Dermis microvascular lymphatic vessel endothelial cell (primary cell): ENCODE measurements at regions not wholly inside any gene's neighbourhood (a gene's known extent, or its start where the extent isn't known, plus 50 kb on each side); places are given as distances from the start of the nearest gene placed in this dataset.
A peak's percentile ranks its signal among the peaks of the same experiment; 100 is the strongest.

ENCODE experiments used
- DNase-seq, 2 donors: peaks; one replicate each; pipeline versions ENCODE4 v3.0.0 to v3.0.0-alpha.2; 2010; ENCODE audit warnings: low read depth in 2 of 2

DNA sequence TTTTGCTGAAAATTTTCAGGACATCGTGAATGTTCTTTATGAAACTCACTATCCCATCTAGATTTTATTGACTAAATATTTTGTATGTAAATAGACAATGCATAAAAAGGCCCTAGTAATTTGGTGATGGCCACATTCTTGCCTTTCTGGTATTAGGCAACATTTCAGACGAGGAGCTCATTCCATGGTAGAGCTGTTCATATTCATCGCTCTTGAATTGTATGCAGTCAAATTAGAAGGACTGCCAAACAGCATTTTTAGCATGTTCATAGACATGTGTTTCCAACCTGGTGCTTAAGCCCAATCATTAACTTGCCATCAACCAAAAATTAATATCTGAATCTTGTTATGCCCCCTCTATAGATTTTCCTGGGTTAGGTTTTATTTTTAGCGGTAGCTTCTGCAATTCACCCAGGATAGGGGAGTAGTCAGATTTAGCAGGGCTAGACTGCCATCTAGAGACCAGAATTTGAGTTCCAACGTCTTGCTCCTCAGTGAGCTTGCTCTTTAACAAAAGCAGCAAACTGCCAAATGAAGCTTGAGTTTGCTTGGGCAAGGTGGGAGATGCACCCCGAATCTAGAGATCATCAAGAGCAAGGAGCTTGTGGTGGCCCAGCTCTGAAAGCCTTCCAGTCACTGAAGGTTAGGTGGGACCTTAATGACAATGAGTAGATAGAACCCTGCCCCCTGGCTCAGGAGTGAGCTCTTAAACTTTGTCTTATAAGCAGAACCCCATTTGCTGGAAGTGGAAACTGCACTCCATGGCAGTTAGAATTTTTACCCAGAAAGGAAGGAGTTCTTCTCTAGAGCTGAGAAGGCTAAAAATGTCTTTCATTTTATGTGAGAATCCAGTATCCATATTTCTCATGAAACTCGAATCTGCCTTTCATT lies 456.2 kb downstream of the RASEF start:
- DNase-seq = peak; percentile 54 to 59

DNA sequence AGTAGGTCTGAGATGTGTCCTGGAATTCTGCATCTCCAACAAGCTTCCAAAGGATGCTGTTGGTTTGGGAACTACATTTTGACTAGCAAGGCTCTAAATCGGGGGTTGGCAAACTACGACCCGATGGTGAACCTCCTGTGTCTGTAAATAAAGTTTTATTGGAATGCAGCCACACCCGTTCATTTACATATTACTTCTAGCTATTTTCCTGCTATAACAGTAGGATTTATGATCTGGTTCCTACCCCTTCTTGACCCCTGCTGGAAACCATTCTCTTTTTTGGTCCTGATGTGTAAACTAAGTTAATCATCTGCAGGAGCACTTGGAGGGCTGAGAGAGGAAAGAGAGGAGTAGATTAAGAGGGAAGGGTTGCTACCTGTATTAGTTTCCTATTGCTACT lies 454.5 kb downstream of the RASEF start:
- DNase-seq = no peak

DNA sequence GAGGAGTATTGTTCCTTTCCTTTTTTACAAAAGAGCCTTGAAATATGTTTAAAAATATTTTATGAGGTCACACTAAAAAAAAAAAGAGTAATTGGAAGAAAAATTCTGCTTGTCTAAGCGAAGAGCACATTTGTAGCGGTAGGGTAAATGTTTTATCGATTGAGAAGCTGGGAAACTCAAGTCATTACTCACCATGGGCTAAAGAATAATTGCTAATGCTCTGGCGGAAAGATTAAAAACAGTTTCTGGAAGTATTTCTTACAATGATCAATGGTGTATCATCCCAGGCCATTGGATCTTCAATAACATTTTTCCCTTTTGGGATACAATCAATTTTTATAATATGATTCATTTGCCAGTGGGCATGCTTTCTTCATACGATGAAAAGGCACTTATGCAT lies 450.0 kb downstream of the RASEF start:
- no peak for DNase-seq

- DNase-seq = no peak
Measured at GRCh38 chr9:82613498-82613897, 449.4 kb downstream of the RASEF start.

GRCh38 chr9:82616545-82616944 lies 446.4 kb downstream of the RASEF start:
- no peak for DNase-seq

GRCh38 chr9:82621447-82621846 lies 441.5 kb downstream of the RASEF start:
- no peak for DNase-seq

- DNase-seq = no peak
Measured at GRCh38 chr9:82637368-82637767, 425.6 kb downstream of the RASEF start.

- no peak for DNase-seq
Measured at GRCh38 chr9:82645600-82645999, 417.3 kb downstream of the RASEF start.

GRCh38 chr9:82650368-82650767 lies 412.6 kb downstream of the RASEF start:
- no peak for DNase-seq

- no peak for DNase-seq
Measured at GRCh38 chr9:82651474-82651873, 411.5 kb downstream of the RASEF start.

DNA sequence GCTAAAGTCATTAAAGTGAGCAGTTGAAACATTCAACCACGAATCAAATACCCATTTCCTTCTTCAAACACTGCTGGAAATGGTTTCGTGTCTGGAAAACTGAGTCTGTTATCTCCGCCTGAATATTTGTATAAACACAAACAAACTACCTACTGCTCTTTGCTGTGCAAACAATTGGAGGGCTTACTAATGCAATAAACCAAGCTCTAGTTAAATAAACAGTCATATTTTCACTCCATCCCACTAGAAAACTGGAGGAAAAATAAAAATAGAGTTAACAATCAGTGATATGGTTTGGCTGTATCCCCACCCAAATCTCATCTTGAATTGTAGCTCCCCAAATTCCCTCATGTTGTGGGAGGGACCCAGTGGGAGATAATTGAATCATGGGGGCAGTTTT lies 397.6 kb downstream of the RASEF start:
- DNase-seq = no peak

- no peak for DNase-seq
Measured at GRCh38 chr9:82668689-82669199, 394.2 kb downstream of the RASEF start.

DNA sequence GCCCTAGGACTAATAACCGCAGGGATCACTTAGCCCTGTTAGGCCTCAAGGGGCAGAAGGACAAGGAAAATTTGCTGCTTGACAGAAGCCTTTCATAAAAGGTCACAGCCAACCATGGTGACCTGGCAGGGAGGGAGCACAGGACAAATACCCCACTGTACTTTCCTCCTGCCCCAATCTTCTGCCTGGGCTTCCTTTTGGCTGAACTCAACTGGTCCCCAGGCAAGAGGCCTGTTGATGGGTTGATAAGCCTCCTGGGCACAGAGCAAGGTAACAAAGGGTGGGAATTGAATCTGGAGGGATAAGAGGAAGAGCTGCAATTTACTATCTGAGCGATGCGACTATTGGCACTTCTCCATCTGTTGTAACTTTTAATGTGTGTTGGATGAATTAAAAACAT lies 392.9 kb downstream of the RASEF start:
- DNase-seq = no peak

DNA sequence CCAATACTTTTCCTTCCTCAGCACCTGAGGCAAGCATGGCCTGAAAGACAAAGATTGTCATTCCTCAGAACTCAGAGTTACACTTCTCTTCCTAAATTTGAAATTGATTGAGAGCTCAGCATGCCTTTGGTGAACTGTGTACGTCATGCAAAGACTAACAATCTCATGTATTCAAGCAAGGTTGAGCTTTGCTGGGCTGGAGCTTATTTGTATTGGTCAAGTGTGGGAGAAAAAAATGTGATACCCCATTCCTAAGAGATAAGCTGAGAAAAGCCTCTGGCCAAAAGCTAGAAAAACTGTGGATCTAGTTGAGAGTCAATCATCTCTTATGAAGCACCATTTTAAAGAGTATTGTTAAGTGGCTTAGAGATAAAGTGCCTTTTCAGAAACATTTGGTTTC lies 392.2 kb downstream of the RASEF start:
- no peak for DNase-seq

- no peak for DNase-seq
Measured at GRCh38 chr9:82673201-82673600, 389.7 kb downstream of the RASEF start.

DNA sequence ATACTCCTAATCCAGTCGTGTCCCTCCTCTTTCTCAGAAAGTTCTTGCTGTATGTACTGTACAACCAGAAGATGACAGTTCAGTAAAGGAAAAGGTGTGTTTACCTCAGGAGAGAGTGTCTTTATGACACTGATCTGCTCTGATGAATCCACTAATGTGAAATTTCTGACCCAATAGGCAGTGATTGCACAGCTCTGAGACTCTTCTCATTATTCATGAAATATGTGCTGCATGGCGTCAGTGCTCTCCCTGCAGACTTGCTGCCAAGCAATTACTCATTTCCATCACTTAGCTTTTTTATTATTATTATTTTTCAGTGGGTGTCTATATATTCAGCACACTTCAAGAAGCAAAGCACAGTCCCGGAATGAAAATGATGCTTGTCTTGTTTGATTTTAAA lies 389.0 kb downstream of the RASEF start:
- DNase-seq = no peak

DNA sequence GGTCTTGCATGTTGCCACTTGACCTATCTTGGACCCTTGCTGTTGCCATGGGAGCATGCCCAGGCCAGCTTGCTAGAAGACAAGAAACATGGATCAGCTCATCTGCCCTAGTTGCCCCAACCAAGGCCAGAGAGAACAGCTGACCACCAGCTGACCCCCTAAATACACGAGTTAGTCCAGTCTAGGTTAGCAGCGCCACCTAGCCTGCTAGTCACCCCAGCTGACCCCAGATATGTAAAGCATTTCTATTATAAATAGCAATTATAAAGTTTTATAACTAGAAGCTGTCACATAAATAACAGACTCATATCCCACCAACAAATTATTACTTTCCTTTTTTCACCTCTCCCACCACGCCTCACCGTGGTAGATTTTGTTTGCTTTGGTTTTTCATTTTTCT lies 387.8 kb downstream of the RASEF start:
- DNase-seq = no peak

DNA sequence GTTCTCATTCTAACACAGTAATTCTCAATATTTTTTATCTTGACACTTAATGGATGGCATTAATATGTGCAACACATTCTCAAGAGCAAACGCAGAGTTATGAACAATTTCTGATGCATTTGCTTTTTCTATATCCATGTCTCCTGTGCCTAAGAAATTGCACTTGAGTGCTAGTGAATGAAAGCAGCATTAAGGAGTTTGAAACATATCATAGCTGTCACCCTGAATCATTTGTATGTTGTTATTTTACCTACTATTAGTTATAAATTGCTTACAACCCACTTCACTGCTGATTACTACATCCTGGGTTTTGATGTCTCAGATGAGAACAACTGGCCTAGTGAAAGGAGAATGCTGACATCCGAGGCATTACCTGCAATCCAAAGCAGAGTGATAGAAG lies 387.3 kb downstream of the RASEF start:
- no peak for DNase-seq

GRCh38 chr9:82677086-82677485 lies 385.9 kb downstream of the RASEF start:
- no peak for DNase-seq

DNA sequence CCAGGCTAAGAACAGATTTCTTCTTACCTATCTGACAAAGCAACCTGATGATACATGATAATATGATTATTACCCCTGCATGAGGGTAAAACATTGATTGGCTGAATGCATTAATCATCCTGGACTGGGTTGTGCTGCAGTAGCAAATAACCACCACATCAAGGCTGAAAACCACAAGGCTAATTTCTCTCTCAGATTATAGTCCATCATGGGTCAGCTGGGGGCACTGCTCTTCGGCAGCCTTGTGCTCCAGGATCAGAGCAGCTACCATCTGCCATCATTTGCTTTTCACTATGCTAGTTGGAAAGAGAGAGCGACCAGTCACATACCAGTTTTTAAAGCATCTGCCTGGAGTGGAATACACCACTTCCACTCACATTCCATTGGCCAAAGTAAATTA lies 383.5 kb downstream of the RASEF start:
- no peak for DNase-seq

- DNase-seq = no peak
Measured at GRCh38 chr9:82680179-82680935, 382.6 kb downstream of the RASEF start.

- DNase-seq = no peak
Measured at GRCh38 chr9:82681809-82682208, 381.1 kb downstream of the RASEF start.

DNA sequence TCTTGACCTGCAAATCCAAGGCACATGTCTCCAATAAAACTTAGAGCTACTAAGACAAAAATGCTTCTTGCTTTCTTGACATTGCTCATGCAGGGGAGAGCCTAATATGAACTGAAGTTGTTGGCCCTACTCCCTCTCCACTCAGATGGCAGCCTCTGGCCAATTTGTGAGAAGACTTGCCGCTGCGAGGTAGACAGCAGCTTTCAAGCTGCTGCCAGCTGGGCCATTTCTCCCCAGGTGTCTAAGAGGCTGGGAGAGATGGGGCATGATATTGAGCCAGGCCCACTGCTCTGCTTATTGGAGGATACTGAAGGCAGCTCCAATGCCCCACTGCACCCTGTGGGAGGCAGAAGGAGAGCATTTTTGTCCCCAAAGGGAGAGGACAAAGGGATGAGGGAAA lies 380.5 kb downstream of the RASEF start:
- no peak for DNase-seq
